OCI-LY7 (cell line): ENCODE measurements at regions not wholly inside any gene's neighbourhood (a gene's known extent, or its start where the extent isn't known, plus 50 kb on each side); places are given as distances from the start of the nearest gene placed in this dataset.
"Not testable (repeated sequence)": the region's sequence is repeated elsewhere in the genome, so short reads cannot be mapped to it uniquely, and the experiment has no call there.

ENCODE experiments used
- BruUV-seq: library from RNA; stranded (reverse); fragments of 400-500 nt; replicated peaks from 2 replicates; lab custom pipeline; 2021; lab: Mats Ljungman, UMichigan
- CTCF ChIA-PET: fragments of 300-600 bp; sonication (Branson Sonifier 250); formaldehyde crosslinking; loops from one replicate; lab custom pipeline; 2022; ENCODE audit warnings: antibody characterized with exemption; ENCODE audit not compliant: unreplicated experiment; lab: Charles Lee
- POLR2A ChIA-PET: fragments of 300-600 bp; sonication (Branson Sonifier 250); formaldehyde crosslinking; loops from one replicate; lab custom pipeline; 2022; ENCODE audit warnings: antibody characterized with exemption; lab: Charles Lee
- DNase-seq: peaks from one replicate; pipeline ENCODE4 v3.0.0-alpha.2; 2015; ENCODE audit warnings: low spot score
- H2AFZ ChIP-seq: fragments of 200-600 bp; sonication (generic), shearing (Covaris generic); 2 replicates; pipeline ENCODE4 v1.6.1; 2014; ENCODE audit warnings: mild to moderate bottlenecking, antibody characterized with exemption, low read length, moderate library complexity
- H3K27ac ChIP-seq: fragments of 200-600 bp; sonication (generic); 2 replicates; pipeline ENCODE4 v1.5.1; 2014; ENCODE audit warnings: mixed run types, low read depth, mild to moderate bottlenecking, moderate library complexity, low read length, inconsistent platforms; ENCODE audit not compliant: poor library complexity, severe bottlenecking
- H3K36me3 ChIP-seq: fragments of 200-600 bp; sonication (generic); 2 replicates; pipeline ENCODE4 v1.6.1; 2014; ENCODE audit warnings: mild to moderate bottlenecking, antibody characterized with exemption, low read length, moderate library complexity, mixed read lengths; ENCODE audit not compliant: insufficient read depth
- H3K4me1 ChIP-seq: fragments of 200-600 bp; sonication (generic); 2 replicates; pipeline ENCODE4 v1.5.1; 2014; ENCODE audit warnings: mild to moderate bottlenecking, low read length; ENCODE audit not compliant: insufficient read depth, poor library complexity, severe bottlenecking
- H3K4me2 ChIP-seq: fragments of 200-600 bp; sonication (generic); 2 replicates; pipeline ENCODE4 v1.6.1; 2014; ENCODE audit warnings: mild to moderate bottlenecking, low read length
- H3K4me3 ChIP-seq: fragments of 200-600 bp; sonication (generic); 2 replicates; pipeline ENCODE4 v1.5.1; 2014; ENCODE audit warnings: mild to moderate bottlenecking, low read depth, low read length; ENCODE audit not compliant: poor library complexity, severe bottlenecking
- H3K79me2 ChIP-seq: fragments of 200-600 bp; sonication (generic); 2 replicates; pipeline ENCODE4 v1.6.1; 2016; ENCODE audit warnings: low read depth, mild to moderate bottlenecking, low read length, moderate library complexity, mixed read lengths; ENCODE audit not compliant: insufficient read depth
- H3K9me2 ChIP-seq: fragments of 200-600 bp; sonication (generic); 2 replicates; pipeline ENCODE4 v1.6.1; 2016; ENCODE audit warnings: mild to moderate bottlenecking, low read length, mixed read lengths; ENCODE audit not compliant: insufficient read depth
- H3K9me3 ChIP-seq: fragments of 200-600 bp; sonication (generic); 2 replicates; pipeline ENCODE4 v1.6.1; 2014; ENCODE audit warnings: mild to moderate bottlenecking, mixed run types, low read length, mixed read lengths
- H4K20me1 ChIP-seq: fragments of 200-600 bp; sonication (generic); 2 replicates; pipeline ENCODE4 v1.6.1; 2014; ENCODE audit warnings: mild to moderate bottlenecking, antibody characterized with exemption, low read length, moderate library complexity, mixed read lengths; ENCODE audit not compliant: insufficient read depth
- CTCF ChIP-seq: fragments of 200-600 bp; sonication (generic); conservative IDR thresholded peaks from 2 replicates; pipeline ENCODE4 v1.5.1; 2014; ENCODE audit warnings: mild to moderate bottlenecking, antibody characterized with exemption, low read length, moderate library complexity, mixed read lengths
- intact Hi-C: fragments of 100-400 bp; cut with micrococcal nuclease; formaldehyde crosslinking; loops from one replicate; pipeline ENCODE4 v1.10.0; 2022; ENCODE audit not compliant: unreplicated experiment

GRCh38 chr1:145513017-145513416 lies 87.6 kb upstream of the NBPF20 start:
- POLR2A ChIA-PET, H4K20me1 ChIP-seq, H3K36me3 ChIP-seq, H3K9me2 ChIP-seq, DNase-seq, H3K27ac ChIP-seq, intact Hi-C loops, H3K4me1 ChIP-seq, H3K4me3 ChIP-seq, BruUV-seq, CTCF ChIA-PET, H3K4me2 ChIP-seq, H3K79me2 ChIP-seq, H2AFZ ChIP-seq, H3K9me3 ChIP-seq: not testable (repeated sequence)
- 0 out of 2 replicates have a peak, but pooled peaks have one; percentile 23 for TF ChIP-seq CTCF

GRCh38 chr1:145508053-145508452 lies 82.7 kb upstream of the NBPF20 start:
- H3K36me3 ChIP-seq, H2AFZ ChIP-seq, H3K27ac ChIP-seq, H3K79me2 ChIP-seq, BruUV-seq, intact Hi-C loops, H4K20me1 ChIP-seq, DNase-seq, H3K9me3 ChIP-seq, H3K4me1 ChIP-seq, H3K9me2 ChIP-seq, POLR2A ChIA-PET, H3K4me2 ChIP-seq, H3K4me3 ChIP-seq, CTCF ChIA-PET: not testable (repeated sequence)

GRCh38 chr1:145505663-145506647 lies 80.6 kb upstream of the NBPF20 start:
- H3K27ac ChIP-seq, BruUV-seq, POLR2A ChIA-PET, intact Hi-C loops, H3K4me3 ChIP-seq, DNase-seq, CTCF ChIA-PET, H3K36me3 ChIP-seq, H3K4me2 ChIP-seq, H2AFZ ChIP-seq, H4K20me1 ChIP-seq, H3K9me2 ChIP-seq, H3K4me1 ChIP-seq, H3K9me3 ChIP-seq, H3K79me2 ChIP-seq: not testable (repeated sequence)

- H3K9me2 ChIP-seq, CTCF ChIA-PET, H3K4me3 ChIP-seq, H3K4me2 ChIP-seq, H3K79me2 ChIP-seq, intact Hi-C loops, H2AFZ ChIP-seq, BruUV-seq, POLR2A ChIA-PET, H3K36me3 ChIP-seq, H3K9me3 ChIP-seq, H3K4me1 ChIP-seq, H3K27ac ChIP-seq, DNase-seq, H4K20me1 ChIP-seq: not testable (repeated sequence)
Measured at GRCh38 chr1:145504834-145505413, 79.5 kb upstream of the NBPF20 start.

GRCh38 chr1:145504310-145504709 lies 78.9 kb upstream of the NBPF20 start:
- H3K4me3 ChIP-seq, H4K20me1 ChIP-seq, POLR2A ChIA-PET, H2AFZ ChIP-seq, BruUV-seq, H3K36me3 ChIP-seq, H3K27ac ChIP-seq, H3K9me3 ChIP-seq, H3K9me2 ChIP-seq, H3K4me1 ChIP-seq, DNase-seq, H3K4me2 ChIP-seq, intact Hi-C loops, H3K79me2 ChIP-seq, CTCF ChIA-PET: not testable (repeated sequence)
